ENCODE measurements at regions not wholly inside any gene's neighbourhood (a gene's known extent, or its start where the extent isn't known, plus 50 kb on each side); places are given as distances from the start of the nearest gene placed in this dataset.

- Histone ChIP-seq H3K36me3 (replicated peaks in 1 of 2; ENCODE audit: insufficient read depth in 1 of 2, low read depth in 2 of 2) (no peaks in the 10 kb centered on the region), H3K27me3 (no peaks in the 10 kb centered on the region), H3K9me3 (no peaks in the 10 kb centered on the region), H3K4me1 (no peaks in the 10 kb centered on the region), H3K27ac (no peak overlapping the region), H3K4me3 (no peak overlapping the region)
- DNase-seq (no peak), ATAC-seq (no peak)
- intact Hi-C loops (cut with DNase I): no loop called here
- no peak for TF ChIP-seq POLR2A (IDR thresholded peaks at IDR 0.05)
- TF ChIP-seq CTCF (IDR thresholded peaks at IDR 0.05): no peak
- 62% methylated on average over 1 of the region's 1 CpG for WGBS, 2 donors
Observed at GRCh38 chrX:115452251-115452650, 108.7 kb upstream of the PLS3 start.

GRCh38 chrX:115459883-115460880, 100.8 kb upstream of the PLS3 start:
- DNase-seq: no peak
- TF ChIP-seq POLR2A (IDR thresholded peaks at IDR 0.05): no peak
- no peak for TF ChIP-seq CTCF (IDR thresholded peaks at IDR 0.05)
- 27 to 51% methylated on average over 3 of the region's 3 CpGs for WGBS, 2 donors
- Histone ChIP-seq H3K4me1 (no peaks in the 10 kb centered on the region), H3K36me3 (replicated peaks in 1 of 2; ENCODE audit: insufficient read depth in 1 of 2, low read depth in 2 of 2) (no peaks in the 10 kb centered on the region), H3K9me3 (no peaks in the 10 kb centered on the region), H3K27me3 (no peaks in the 10 kb centered on the region), H3K4me3 (no peak overlapping the region), H3K27ac (peak overlapping the region in 1 of 4 donors; percentile 21)
- ATAC-seq: no peak
- intact Hi-C loops (cut with DNase I): no loop called here

DNA sequence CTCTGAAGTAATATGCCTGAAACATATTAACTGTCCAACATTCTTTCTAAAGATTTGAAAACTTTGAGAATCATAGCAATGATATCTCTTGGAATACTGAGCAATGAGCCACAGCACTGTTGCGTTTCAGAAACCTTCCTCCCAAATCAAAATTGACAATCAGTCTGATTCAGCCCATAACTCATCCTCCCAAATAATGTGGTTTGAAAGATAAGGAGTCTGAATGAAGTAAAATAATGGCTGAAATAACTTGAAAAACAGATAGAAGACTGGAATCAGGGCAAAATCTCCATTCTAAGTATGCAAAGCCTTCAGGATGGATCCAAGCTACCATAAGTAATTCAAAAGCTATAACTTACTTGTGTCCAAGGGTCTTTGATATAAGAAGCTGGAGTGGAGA, 98.6 kb upstream of the PLS3 start:
- TF ChIP-seq POLR2A (IDR thresholded peaks at IDR 0.05): no peak
- no peak for TF ChIP-seq CTCF (IDR thresholded peaks at IDR 0.05)
- Histone ChIP-seq H3K4me1 (no peaks in the 10 kb centered on the region), H3K9me3 (no peaks in the 10 kb centered on the region), H3K27ac (no peak overlapping the region), H3K27me3 (no peaks in the 10 kb centered on the region), H3K4me3 (no peak overlapping the region), H3K36me3 (replicated peaks in 1 of 2; ENCODE audit: insufficient read depth in 1 of 2, low read depth in 2 of 2) (no peaks in the 10 kb centered on the region)
- intact Hi-C loops (cut with DNase I): no loop called here
- ATAC-seq: no peak
- no peak for DNase-seq
- 50 to 78% methylated on average over 1 of the region's 1 CpG for WGBS, 2 donors

GRCh38 chrX:115467961-115468360, 93.0 kb upstream of the PLS3 start:
- H3K4me3 ChIP-seq: no peak overlapping the region
- DNase-seq (no peak), ATAC-seq (no peak)
- no peaks in the 10 kb centered on the region for H3K9me3 ChIP-seq
- no peak for TF ChIP-seq POLR2A (IDR thresholded peaks at IDR 0.05)
- no peak for TF ChIP-seq CTCF (IDR thresholded peaks at IDR 0.05)
- no peaks in the 10 kb centered on the region for H3K27me3 ChIP-seq
- no peaks in the 10 kb centered on the region for H3K4me1 ChIP-seq
- intact Hi-C loops (cut with DNase I): no loop called here
- no peak overlapping the region for H3K27ac ChIP-seq
- no peaks in the 10 kb centered on the region for H3K36me3 ChIP-seq (replicated peaks in 1 of 2; ENCODE audit: insufficient read depth in 1 of 2, low read depth in 2 of 2)

DNA sequence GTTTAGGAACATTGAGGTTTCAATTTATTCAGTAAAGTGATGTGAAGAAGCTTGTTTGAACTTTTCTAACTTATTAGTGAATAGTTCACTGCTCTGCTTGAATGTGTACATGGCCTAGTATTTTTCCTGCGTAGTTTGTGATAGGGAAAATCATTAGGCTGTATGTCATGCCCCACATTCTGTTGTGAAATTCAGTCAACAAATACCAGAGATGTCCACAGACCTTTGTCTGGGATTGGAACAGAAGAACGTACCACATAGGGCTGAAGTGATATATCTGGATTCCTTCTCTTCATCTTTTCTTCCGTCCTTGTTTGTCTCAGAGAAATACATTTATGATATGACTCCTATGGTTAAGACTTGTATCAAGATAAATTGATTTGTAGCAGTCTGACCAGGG, 88.8 kb upstream of the PLS3 start:
- DNase-seq (no peak), ATAC-seq (no peak)
- no peaks in the 10 kb centered on the region for H3K27me3 ChIP-seq
- intact Hi-C loops (cut with DNase I): no loop called here
- no peak overlapping the region for H3K4me3 ChIP-seq
- H3K36me3 ChIP-seq (replicated peaks in 1 of 2; ENCODE audit: insufficient read depth in 1 of 2, low read depth in 2 of 2): no peaks in the 10 kb centered on the region
- no peaks in the 10 kb centered on the region for H3K9me3 ChIP-seq
- TF ChIP-seq POLR2A (IDR thresholded peaks at IDR 0.05) (no peak), CTCF (IDR thresholded peaks at IDR 0.05) (no peak)
- 88 to 94% methylated on average over 3 of the region's 3 CpGs for WGBS, 2 donors
- H3K4me1 ChIP-seq: no peaks in the 10 kb centered on the region
- no peak overlapping the region for H3K27ac ChIP-seq
